ENCODE measurements at regions not wholly inside any gene's neighbourhood (a gene's known extent, or its start where the extent isn't known, plus 50 kb on each side); places are given as distances from the start of the nearest gene placed in this dataset.
"Not testable (repeated sequence)": the region's sequence is repeated elsewhere in the genome, so short reads cannot be mapped to it uniquely, and the experiment has no call there.

- DNase-seq, result no peak
- Histone ChIP-seq H3K36me3 (replicated peaks; ENCODE audit: control insufficient read depth, insufficient read depth, low read length) (no peaks in the 10 kb centered on the region), H3K27me3 (ENCODE audit: control insufficient read depth, insufficient read depth, low read length) (no peaks in the 10 kb centered on the region), H3K4me3 (ENCODE audit: insufficient read depth, low read depth, low read length) (no peak overlapping the region)
Measured at GRCh38 chr1:172938681-172939080, 112.1 kb downstream of the TNFSF18 start.

DNA sequence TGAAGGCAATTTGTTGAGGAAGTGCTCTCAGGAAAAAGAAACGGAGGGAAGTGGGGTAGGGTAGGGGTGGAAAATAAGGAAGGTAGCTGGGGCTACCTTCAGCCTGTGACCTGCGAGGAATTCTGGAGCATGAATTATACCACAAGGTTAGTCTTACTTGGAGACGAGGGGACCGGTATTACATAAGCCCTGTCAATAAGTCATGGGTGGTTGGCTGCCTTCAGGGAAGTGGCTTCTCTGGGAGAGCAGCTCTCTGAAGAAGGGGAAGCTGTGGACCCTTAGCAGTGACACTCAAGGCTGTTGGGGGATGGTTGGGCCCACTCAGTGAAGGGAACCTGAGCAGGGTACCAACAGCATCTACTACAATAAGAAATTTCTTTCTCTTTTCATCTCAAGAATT is 111.3 kb downstream of the TNFSF18 start:
- Histone ChIP-seq H3K4me3 (ENCODE audit: insufficient read depth, low read depth, low read length) (no peak overlapping the region), H3K36me3 (replicated peaks; ENCODE audit: control insufficient read depth, insufficient read depth, low read length) (no peaks in the 10 kb centered on the region), H3K27me3 (ENCODE audit: control insufficient read depth, insufficient read depth, low read length) (no peaks in the 10 kb centered on the region)
- no peak for DNase-seq

GRCh38 chr1:172940174-172940855 is 110.4 kb downstream of the TNFSF18 start:
- Histone ChIP-seq H3K36me3 (replicated peaks; ENCODE audit: control insufficient read depth, insufficient read depth, low read length) (no peaks in the 10 kb centered on the region), H3K27me3 (ENCODE audit: control insufficient read depth, insufficient read depth, low read length) (no peaks in the 10 kb centered on the region), H3K4me3 (ENCODE audit: insufficient read depth, low read depth, low read length) (no peak overlapping the region)
- no peak for DNase-seq

GRCh38 chr1:172941471-172941870 is 109.3 kb downstream of the TNFSF18 start:
- no peak for DNase-seq
- Histone ChIP-seq H3K27me3 (ENCODE audit: control insufficient read depth, insufficient read depth, low read length) (no peaks in the 10 kb centered on the region), H3K36me3 (replicated peaks; ENCODE audit: control insufficient read depth, insufficient read depth, low read length) (no peaks in the 10 kb centered on the region), H3K4me3 (ENCODE audit: insufficient read depth, low read depth, low read length) (no peak overlapping the region)

DNA sequence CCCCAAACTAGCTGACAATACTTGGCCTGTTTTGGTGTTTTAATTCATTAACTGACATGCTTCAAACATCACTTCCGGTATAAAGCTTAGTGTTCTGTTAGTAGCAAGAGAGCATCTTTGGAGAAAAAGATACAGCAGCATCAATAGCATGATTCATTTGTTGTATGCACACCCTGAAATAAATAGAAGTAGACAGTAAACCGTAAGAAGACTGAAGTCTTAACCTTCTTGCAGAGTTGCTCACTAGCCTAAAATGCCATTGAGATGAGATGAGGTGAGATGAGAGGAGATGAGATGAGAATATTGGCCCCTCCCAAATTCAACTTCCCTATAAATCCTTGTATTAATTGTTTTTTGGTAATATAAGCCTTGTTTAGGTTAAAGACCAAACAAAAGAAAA is 108.8 kb downstream of the TNFSF18 start:
- no peak overlapping the region for H3K4me3 ChIP-seq (ENCODE audit: insufficient read depth, low read depth, low read length)
- H3K36me3 ChIP-seq (replicated peaks; ENCODE audit: control insufficient read depth, insufficient read depth, low read length), result no peaks in the 10 kb centered on the region
- no peaks in the 10 kb centered on the region for H3K27me3 ChIP-seq (ENCODE audit: control insufficient read depth, insufficient read depth, low read length)
- DNase-seq, result no peak

- H3K4me3 ChIP-seq (ENCODE audit: insufficient read depth, low read depth, low read length); H3K36me3 ChIP-seq (replicated peaks; ENCODE audit: control insufficient read depth, insufficient read depth, low read length); DNase-seq; H3K27me3 ChIP-seq (ENCODE audit: control insufficient read depth, insufficient read depth, low read length): not testable (repeated sequence)
Measured at GRCh38 chr1:172943138-172943537, 107.6 kb downstream of the TNFSF18 start.

DNA sequence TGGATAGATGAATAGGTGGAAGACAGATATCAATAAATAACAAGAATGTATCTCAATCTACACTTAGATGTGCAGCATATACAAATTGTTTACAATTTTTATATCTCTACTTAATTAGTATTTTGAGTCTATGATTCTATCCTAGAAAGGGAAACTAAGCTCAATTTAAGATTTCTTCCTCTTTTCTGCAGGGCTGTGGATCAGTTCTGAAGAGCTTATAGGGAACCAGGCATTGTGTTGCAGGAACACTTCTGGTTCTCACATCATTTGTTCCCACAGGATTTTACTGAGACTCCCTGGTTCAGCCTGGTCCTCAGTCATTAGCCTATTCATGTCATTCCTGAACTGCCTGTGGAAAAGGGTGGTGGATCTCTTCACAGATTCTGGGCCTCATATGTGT is 105.8 kb downstream of the TNFSF18 start:
- Histone ChIP-seq H3K27me3 (ENCODE audit: control insufficient read depth, insufficient read depth, low read length) (no peaks in the 10 kb centered on the region), H3K36me3 (replicated peaks; ENCODE audit: control insufficient read depth, insufficient read depth, low read length) (no peaks in the 10 kb centered on the region), H3K4me3 (ENCODE audit: insufficient read depth, low read depth, low read length) (no peak overlapping the region)
- DNase-seq, result no peak

GRCh38 chr1:172946814-172947507 is 103.8 kb downstream of the TNFSF18 start:
- Histone ChIP-seq H3K4me3 (ENCODE audit: insufficient read depth, low read depth, low read length) (no peak overlapping the region), H3K27me3 (ENCODE audit: control insufficient read depth, insufficient read depth, low read length) (no peaks in the 10 kb centered on the region), H3K36me3 (replicated peaks; ENCODE audit: control insufficient read depth, insufficient read depth, low read length) (no peaks in the 10 kb centered on the region)
- DNase-seq, result no peak

- DNase-seq, result no peak
- Histone ChIP-seq H3K27me3 (ENCODE audit: control insufficient read depth, insufficient read depth, low read length) (no peaks in the 10 kb centered on the region), H3K36me3 (replicated peaks; ENCODE audit: control insufficient read depth, insufficient read depth, low read length) (no peaks in the 10 kb centered on the region)
Measured at GRCh38 chr1:172948457-172948856, 102.3 kb downstream of the TNFSF18 start.

DNA sequence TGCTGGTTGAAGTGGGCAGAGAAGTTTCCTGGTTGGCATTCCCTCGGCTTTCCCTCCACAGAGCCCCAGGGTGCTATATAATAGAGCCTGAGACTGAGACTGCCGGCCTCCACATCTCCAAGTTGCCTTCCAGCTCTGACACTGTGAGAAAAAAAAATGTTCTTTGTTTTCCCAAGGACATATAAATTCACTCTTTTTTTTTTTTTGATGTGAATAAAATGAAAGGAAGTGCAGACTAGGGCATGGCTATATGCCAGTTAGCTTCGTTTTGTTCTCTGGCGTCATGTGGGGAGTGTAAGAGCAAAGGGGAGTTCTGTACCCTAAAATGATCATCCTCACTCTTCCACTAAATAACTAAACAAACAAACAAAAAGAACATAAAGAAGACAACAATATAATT is 101.6 kb downstream of the TNFSF18 start:
- Histone ChIP-seq H3K4me3 (ENCODE audit: insufficient read depth, low read depth, low read length) (no peak overlapping the region), H3K27me3 (ENCODE audit: control insufficient read depth, insufficient read depth, low read length) (no peaks in the 10 kb centered on the region), H3K36me3 (replicated peaks; ENCODE audit: control insufficient read depth, insufficient read depth, low read length) (no peaks in the 10 kb centered on the region)
- DNase-seq, result no peak

More at GRCh38 chr1:172948457-172948856, 102.3 kb downstream of the TNFSF18 start:
- H3K4me3 ChIP-seq (ENCODE audit: insufficient read depth, low read depth, low read length), result no peak overlapping the region

GRCh38 chr1:172950528-172950927 is 100.2 kb downstream of the TNFSF18 start:
- Histone ChIP-seq H3K27me3 (ENCODE audit: control insufficient read depth, insufficient read depth, low read length) (no peaks in the 10 kb centered on the region), H3K36me3 (replicated peaks; ENCODE audit: control insufficient read depth, insufficient read depth, low read length) (no peaks in the 10 kb centered on the region), H3K4me3 (ENCODE audit: insufficient read depth, low read depth, low read length) (no peak overlapping the region)
- no peak for DNase-seq

DNA sequence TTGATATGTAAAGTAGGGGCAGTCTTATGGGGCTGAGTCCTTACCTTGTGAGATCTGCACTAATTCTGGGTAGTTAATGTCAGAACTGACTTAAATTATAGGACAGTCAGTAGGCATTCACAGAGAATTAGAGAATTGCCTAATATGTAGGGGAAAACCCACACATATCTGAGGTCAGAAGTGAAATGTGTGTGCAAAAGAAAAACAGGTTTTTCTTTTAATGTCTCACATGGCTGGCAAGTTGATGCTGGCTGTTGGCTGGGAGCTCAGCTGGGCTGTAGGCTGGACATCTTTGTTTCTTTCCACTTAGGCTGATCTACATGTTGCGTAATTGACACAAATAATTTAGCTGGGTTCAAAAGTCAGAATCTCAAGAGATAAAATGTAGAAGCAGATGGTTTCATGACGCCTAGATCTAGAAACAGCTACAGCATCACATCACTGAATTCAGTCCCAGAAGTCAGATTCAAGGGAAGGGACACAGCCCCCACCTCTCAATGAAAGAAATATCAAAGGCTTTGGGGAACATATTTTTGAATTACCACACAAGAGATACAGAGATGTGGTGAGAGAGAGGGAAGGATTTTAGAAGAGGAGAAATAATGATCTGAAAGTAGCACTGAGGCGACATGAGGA is 98.9 kb downstream of the TNFSF18 start:
- Histone ChIP-seq H3K36me3 (replicated peaks; ENCODE audit: control insufficient read depth, insufficient read depth, low read length) (no peaks in the 10 kb centered on the region), H3K27me3 (ENCODE audit: control insufficient read depth, insufficient read depth, low read length) (no peaks in the 10 kb centered on the region), H3K4me3 (ENCODE audit: insufficient read depth, low read depth, low read length) (no peak overlapping the region)
- DNase-seq, result no peak

DNA sequence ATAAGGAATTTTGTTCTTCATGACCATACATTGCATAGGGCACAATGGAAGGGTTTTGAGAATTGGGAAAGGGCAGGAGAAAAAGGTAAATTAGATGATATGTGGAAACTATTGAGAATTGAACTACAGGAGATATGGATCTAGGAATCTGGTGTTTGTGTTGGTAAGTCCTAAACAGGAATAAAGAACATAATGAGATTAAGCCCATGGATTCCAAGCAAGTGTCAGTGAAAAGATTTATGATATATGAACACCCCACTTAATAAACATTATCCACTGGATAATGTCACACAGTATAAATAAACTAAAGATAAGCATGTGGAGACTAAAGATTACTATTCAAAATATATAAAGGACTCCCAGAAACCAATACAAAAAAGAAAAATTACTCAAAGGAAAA is 98.2 kb downstream of the TNFSF18 start:
- Histone ChIP-seq H3K27me3 (ENCODE audit: control insufficient read depth, insufficient read depth, low read length) (no peaks in the 10 kb centered on the region), H3K4me3 (ENCODE audit: insufficient read depth, low read depth, low read length) (no peak overlapping the region), H3K36me3 (replicated peaks; ENCODE audit: control insufficient read depth, insufficient read depth, low read length) (no peaks in the 10 kb centered on the region)
- DNase-seq, result no peak

DNA sequence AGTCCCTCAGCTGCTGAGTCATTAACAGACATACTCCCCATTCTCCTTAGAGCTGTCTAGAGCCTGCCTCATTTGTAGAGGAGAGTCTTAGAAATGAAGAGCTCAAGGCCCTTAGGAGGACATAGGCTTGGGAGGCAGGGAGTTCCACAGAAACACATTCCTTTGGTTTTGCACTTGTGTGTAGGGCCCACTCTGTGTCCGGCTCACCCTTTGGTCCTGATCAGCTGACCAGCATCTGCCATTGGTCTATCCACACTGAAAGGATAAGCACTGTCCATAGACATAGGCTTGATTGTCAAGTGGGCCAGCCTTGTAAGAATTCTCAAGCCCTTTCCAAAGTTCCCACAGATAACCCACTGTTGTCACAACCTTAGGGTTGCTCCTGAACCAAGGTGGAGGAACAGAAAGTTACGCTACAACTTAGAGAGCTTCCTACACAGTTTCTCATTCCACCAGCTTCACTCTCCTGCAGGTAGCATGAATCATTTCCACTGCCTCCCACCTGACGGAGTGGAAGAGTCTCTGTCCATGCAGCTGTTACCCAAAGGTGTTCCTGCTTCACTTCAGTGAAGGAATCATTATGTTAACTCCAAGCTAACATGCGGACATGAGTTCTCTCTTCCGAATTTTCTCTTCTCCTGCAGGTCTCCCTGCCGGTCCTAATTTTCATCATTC is 96.1 kb downstream of the TNFSF18 start:
- no peak for DNase-seq
- Histone ChIP-seq H3K27me3 (ENCODE audit: control insufficient read depth, insufficient read depth, low read length) (no peaks in the 10 kb centered on the region), H3K36me3 (replicated peaks; ENCODE audit: control insufficient read depth, insufficient read depth, low read length) (no peaks in the 10 kb centered on the region), H3K4me3 (ENCODE audit: insufficient read depth, low read depth, low read length) (no peak overlapping the region)
